NCI-H146 treated with DMSO at 0.1 percent for 48 hours (cell line): ENCODE measurements at regions not wholly inside any gene's neighbourhood (a gene's known extent, or its start where the extent isn't known, plus 50 kb on each side); places are given as distances from the start of the nearest gene placed in this dataset.
"Not testable (repeated sequence)": the region's sequence is repeated elsewhere in the genome, so short reads cannot be mapped to it uniquely, and the experiment has no call there.

ENCODE experiments used
- DNase-seq: peaks from one replicate; lab custom pipeline; 2025; ENCODE audit not compliant: unreplicated experiment; lab: John Stamatoyannopoulos, UW

- not testable (repeated sequence) for DNase-seq
These were observed 493.6 kb downstream of the KLF12 start for GRCh38 chr13:73640476-73641179.

- DNase-seq, result no peak
These were observed 498.9 kb downstream of the KLF12 start for GRCh38 chr13:73635166-73635787.

GRCh38 chr13:73633817-73634460 lies 500.3 kb downstream of the KLF12 start:
- DNase-seq, result no peak

GRCh38 chr13:73631411-73631810 lies 502.8 kb downstream of the KLF12 start:
- DNase-seq, result no peak

- DNase-seq, result no peak
These were observed 508.5 kb downstream of the KLF12 start for GRCh38 chr13:73625562-73626339.

GRCh38 chr13:73623281-73623680 lies 510.9 kb downstream of the KLF12 start:
- no peak for DNase-seq

GRCh38 chr13:73622381-73622780 lies 511.8 kb downstream of the KLF12 start:
- no peak for DNase-seq

- no peak for DNase-seq
These were observed 515.8 kb downstream of the KLF12 start for GRCh38 chr13:73618275-73618865.

GRCh38 chr13:73616861-73617260 lies 517.3 kb downstream of the KLF12 start:
- no peak for DNase-seq

- DNase-seq, result no peak
These were observed 523.2 kb downstream of the KLF12 start for GRCh38 chr13:73610799-73611592.

GRCh38 chr13:73608711-73609485 lies 525.3 kb downstream of the KLF12 start:
- peak; percentile 83 for DNase-seq

- peak; percentile 81 for DNase-seq
These were observed 526.1 kb downstream of the KLF12 start for GRCh38 chr13:73608157-73608516.

- DNase-seq, result no peak
These were observed 526.6 kb downstream of the KLF12 start for GRCh38 chr13:73607489-73608156.

GRCh38 chr13:73603646-73604045 lies 530.6 kb downstream of the KLF12 start:
- DNase-seq, result no peak

- no peak for DNase-seq
These were observed 531.9 kb downstream of the KLF12 start for GRCh38 chr13:73602295-73602694.

- DNase-seq, result no peak
These were observed 532.5 kb downstream of the KLF12 start for GRCh38 chr13:73601708-73602107.

- no peak for DNase-seq
These were observed 534.7 kb downstream of the KLF12 start for GRCh38 chr13:73599232-73600128.
